ENCODE measurements at regions not wholly inside any gene's neighbourhood (a gene's known extent, or its start where the extent isn't known, plus 50 kb on each side); places are given as distances from the start of the nearest gene placed in this dataset.

DNA sequence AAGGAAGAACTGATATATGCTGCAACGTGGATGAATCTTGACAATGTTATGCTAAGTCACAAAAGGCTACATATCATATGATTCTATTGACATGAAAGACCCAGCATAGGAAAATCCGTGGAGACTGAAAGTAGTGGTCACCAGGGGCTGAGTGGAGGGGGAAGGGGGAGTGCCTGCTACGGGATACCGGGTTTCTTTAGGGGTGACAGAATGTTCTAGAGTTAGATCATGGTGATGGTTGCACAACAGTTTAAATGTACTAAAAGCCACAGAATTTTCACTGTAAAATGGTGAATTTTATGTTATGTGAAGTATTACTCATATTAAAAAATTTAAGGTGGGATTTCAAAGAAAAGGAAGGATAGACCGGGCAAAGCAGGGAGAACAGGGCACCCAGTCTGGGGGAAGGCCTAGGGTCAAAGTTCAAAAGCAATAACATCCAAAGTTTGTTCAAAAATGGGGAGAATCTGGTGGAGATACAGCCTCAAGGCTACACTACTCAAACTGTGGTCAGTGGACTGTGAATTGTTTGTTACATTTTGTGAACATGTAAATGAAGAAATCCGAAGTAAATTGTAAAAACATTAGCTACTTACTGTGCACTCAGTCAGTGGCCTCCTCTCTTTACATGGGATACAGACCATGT lies 74.2 kb upstream of the FNDC3B start:
- no peak overlapping the region for H3K27ac ChIP-seq (ENCODE audit: low read depth, low read length)
- H4K20me1 ChIP-seq (ENCODE audit: control insufficient read depth, insufficient read depth, low read depth, low read length) = no peaks in the 10 kb centered on the region
- no peaks in the 10 kb centered on the region for H3K36me3 ChIP-seq (ENCODE audit: control insufficient read depth, low read length)
- no peaks in the 10 kb centered on the region for H3K9me2 ChIP-seq (replicated peaks; ENCODE audit: control insufficient read depth, low read length)
- TF ChIP-seq EZH2phosphoT487 (IDR thresholded peaks at IDR 0.05; ENCODE audit: borderline replicate concordance, low read length) = no peak
- TF ChIP-seq, protein P1, sequence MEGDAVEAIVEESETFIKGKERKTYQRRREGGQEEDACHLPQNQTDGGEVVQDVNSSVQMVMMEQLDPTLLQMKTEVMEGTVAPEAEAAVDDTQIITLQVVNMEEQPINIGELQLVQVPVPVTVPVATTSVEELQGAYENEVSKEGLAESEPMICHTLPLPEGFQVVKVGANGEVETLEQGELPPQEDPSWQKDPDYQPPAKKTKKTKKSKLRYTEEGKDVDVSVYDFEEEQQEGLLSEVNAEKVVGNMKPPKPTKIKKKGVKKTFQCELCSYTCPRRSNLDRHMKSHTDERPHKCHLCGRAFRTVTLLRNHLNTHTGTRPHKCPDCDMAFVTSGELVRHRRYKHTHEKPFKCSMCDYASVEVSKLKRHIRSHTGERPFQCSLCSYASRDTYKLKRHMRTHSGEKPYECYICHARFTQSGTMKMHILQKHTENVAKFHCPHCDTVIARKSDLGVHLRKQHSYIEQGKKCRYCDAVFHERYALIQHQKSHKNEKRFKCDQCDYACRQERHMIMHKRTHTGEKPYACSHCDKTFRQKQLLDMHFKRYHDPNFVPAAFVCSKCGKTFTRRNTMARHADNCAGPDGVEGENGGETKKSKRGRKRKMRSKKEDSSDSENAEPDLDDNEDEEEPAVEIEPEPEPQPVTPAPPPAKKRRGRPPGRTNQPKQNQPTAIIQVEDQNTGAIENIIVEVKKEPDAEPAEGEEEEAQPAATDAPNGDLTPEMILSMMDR (IDR thresholded peaks at IDR 0.05; ENCODE audit: low read depth, low read length, poor library complexity, severe bottlenecking) = no peak
- H3K4me1 ChIP-seq (ENCODE audit: control insufficient read depth, low read length) = no peaks in the 10 kb centered on the region
- no peaks in the 10 kb centered on the region for H3K27me3 ChIP-seq (ENCODE audit: control insufficient read depth, low read length)
- H3K79me2 ChIP-seq (ENCODE audit: control insufficient read depth, low read length) = no peaks in the 10 kb centered on the region
- H3K4me3 ChIP-seq (ENCODE audit: low read length) = no peak overlapping the region
- no peaks in the 10 kb centered on the region for H3K9me3 ChIP-seq (ENCODE audit: control insufficient read depth, insufficient read depth, low read length)
- no peak overlapping the region for H3K4me2 ChIP-seq (ENCODE audit: low read length)
- H3F3A ChIP-seq (ENCODE audit: control insufficient read depth, insufficient read depth) = no peaks in the 10 kb centered on the region

DNA sequence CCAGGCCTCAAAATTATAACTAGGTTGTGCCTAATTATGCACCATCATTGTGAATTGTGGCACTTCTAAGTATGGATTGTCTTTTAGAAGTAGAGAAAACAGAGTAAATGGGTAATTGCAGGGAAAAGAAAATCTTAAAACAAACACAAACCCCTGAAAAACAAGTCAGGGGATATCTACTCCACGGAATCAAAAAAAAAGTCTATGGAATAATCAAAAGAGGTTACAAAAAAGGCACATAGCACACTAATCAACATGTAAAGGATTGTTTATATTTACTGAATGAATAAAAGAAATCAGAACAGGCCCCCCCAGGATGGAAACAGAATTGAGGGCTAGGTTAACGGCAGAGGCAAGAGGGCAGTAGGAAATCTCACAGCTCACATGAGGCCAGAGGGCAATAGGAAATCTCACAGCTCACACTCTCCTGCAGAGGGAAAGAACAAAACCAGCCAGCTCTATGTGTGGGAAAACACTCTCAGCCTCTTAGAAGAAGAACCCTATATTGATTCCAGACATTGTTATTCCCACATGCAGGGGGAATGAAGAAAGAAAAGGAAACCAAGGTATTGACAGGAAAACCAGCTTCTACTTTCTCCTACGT lies 72.7 kb upstream of the FNDC3B start:
- Histone ChIP-seq H3K4me3 (ENCODE audit: low read length) (no peak overlapping the region), H3F3A (ENCODE audit: control insufficient read depth, insufficient read depth) (no peaks in the 10 kb centered on the region), H3K27ac (ENCODE audit: low read depth, low read length) (no peak overlapping the region), H4K20me1 (ENCODE audit: control insufficient read depth, insufficient read depth, low read depth, low read length) (no peaks in the 10 kb centered on the region), H3K79me2 (ENCODE audit: control insufficient read depth, low read length) (no peaks in the 10 kb centered on the region), H3K36me3 (ENCODE audit: control insufficient read depth, low read length) (no peaks in the 10 kb centered on the region), H3K4me2 (ENCODE audit: low read length) (no peak overlapping the region), H3K9me2 (replicated peaks; ENCODE audit: control insufficient read depth, low read length) (no peaks in the 10 kb centered on the region), H3K27me3 (ENCODE audit: control insufficient read depth, low read length) (no peaks in the 10 kb centered on the region), H3K4me1 (ENCODE audit: control insufficient read depth, low read length) (no peaks in the 10 kb centered on the region), H3K9me3 (ENCODE audit: control insufficient read depth, insufficient read depth, low read length) (no peaks in the 10 kb centered on the region)
- no peak for TF ChIP-seq EZH2phosphoT487 (IDR thresholded peaks at IDR 0.05; ENCODE audit: borderline replicate concordance, low read length)
- TF ChIP-seq, protein P1 (IDR thresholded peaks at IDR 0.05; ENCODE audit: low read depth, low read length, poor library complexity, severe bottlenecking) = no peak

DNA sequence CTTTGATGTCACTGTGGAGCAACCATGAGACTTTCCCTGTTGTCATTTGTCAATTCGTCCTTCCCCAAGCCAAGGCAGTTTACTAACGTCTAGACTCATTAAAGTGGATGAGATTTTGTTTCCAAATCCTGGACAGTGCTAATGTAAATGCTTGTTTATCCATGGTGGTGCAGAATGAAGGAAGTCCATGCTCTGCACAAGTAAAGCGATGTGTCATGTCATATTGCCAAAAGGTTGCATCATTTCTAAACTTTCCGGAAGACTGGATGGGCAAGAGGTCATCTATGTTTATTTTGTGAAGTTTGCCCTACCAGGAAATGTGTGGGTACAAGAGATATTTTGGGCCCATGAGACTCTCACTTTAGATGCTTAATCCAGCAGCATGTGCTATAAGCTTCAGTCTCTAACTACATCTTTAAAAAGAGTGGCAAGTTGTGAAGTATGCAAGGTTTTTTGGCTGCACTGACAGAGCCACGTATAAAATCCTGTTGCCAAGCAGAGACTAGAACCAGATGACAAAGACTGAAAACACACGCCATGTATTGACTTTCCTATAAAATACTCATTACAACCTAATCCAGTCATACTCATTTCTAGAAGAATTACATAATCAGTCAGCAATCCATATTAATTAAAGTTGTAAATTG lies 72.1 kb upstream of the FNDC3B start:
- Histone ChIP-seq H3K4me3 (ENCODE audit: low read length) (no peak overlapping the region), H3K79me2 (ENCODE audit: control insufficient read depth, low read length) (no peaks in the 10 kb centered on the region), H3K4me2 (ENCODE audit: low read length) (no peak overlapping the region), H3K9me3 (ENCODE audit: control insufficient read depth, insufficient read depth, low read length) (no peaks in the 10 kb centered on the region), H3K4me1 (ENCODE audit: control insufficient read depth, low read length) (no peaks in the 10 kb centered on the region), H4K20me1 (ENCODE audit: control insufficient read depth, insufficient read depth, low read depth, low read length) (no peaks in the 10 kb centered on the region), H3K36me3 (ENCODE audit: control insufficient read depth, low read length) (no peaks in the 10 kb centered on the region), H3K27ac (ENCODE audit: low read depth, low read length) (no peak overlapping the region), H3K9me2 (replicated peaks; ENCODE audit: control insufficient read depth, low read length) (no peaks in the 10 kb centered on the region), H3K27me3 (ENCODE audit: control insufficient read depth, low read length) (no peaks in the 10 kb centered on the region), H3F3A (ENCODE audit: control insufficient read depth, insufficient read depth) (no peaks in the 10 kb centered on the region)
- TF ChIP-seq, protein P1 (IDR thresholded peaks at IDR 0.05; ENCODE audit: low read depth, low read length, poor library complexity, severe bottlenecking) = no peak
- no peak for TF ChIP-seq EZH2phosphoT487 (IDR thresholded peaks at IDR 0.05; ENCODE audit: borderline replicate concordance, low read length)

All from DOHH2 (cell line).